ENCODE measurements at regions not wholly inside any gene's neighbourhood (a gene's known extent, or its start where the extent isn't known, plus 50 kb on each side); places are given as distances from the start of the nearest gene placed in this dataset.

DNA sequence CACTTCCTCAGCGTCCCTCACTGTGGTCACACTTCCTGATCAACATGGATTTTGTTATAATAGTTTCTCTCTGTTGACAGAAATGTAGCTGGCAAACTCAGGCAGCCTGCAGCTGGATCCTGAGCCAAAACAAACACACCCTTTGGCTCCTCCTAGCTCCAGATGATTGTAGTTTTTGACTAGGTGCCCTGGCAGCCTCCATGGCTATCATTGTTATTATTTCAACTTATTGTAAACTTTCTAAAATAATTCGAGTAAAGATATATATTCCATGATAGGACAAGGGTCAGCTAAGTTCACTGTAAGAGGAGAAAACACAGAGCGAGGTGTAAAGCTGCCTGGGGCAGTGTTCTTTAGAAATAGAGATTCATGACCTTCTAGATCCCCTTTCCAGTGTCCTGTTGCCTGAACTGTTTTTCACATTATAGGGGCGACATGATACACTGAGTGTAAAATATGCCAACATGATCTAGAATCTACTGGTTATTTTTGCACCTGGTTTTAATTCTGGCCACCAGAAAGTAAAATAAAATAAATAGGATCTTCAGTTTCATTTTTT lies 98.2 kb upstream of the HDGFL1 start (continued):
- TF ChIP-seq, protein P1, sequence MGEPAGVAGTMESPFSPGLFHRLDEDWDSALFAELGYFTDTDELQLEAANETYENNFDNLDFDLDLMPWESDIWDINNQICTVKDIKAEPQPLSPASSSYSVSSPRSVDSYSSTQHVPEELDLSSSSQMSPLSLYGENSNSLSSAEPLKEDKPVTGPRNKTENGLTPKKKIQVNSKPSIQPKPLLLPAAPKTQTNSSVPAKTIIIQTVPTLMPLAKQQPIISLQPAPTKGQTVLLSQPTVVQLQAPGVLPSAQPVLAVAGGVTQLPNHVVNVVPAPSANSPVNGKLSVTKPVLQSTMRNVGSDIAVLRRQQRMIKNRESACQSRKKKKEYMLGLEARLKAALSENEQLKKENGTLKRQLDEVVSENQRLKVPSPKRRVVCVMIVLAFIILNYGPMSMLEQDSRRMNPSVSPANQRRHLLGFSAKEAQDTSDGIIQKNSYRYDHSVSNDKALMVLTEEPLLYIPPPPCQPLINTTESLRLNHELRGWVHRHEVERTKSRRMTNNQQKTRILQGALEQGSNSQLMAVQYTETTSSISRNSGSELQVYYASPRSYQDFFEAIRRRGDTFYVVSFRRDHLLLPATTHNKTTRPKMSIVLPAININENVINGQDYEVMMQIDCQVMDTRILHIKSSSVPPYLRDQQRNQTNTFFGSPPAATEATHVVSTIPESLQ (CRISPR knock-in tag; IDR thresholded peaks at IDR 0.05): no peak
- TF ChIP-seq NFYB (CRISPR knock-in tag; conservative IDR thresholded peaks at IDR 0.05; ENCODE audit: low read depth) (no peak), ZNF263 (CRISPR knock-in tag; IDR thresholded peaks at IDR 0.05; ENCODE audit: low read depth) (no peak), SMAD3 (CRISPR knock-in tag; IDR thresholded peaks at IDR 0.05; ENCODE audit: borderline replicate concordance) (no peak), SOX15 (CRISPR knock-in tag; IDR thresholded peaks at IDR 0.05) (no peak), ELF4 (CRISPR knock-in tag; IDR thresholded peaks at IDR 0.05; ENCODE audit: low read depth) (no peak), FOXJ3 (CRISPR knock-in tag; IDR thresholded peaks at IDR 0.05; ENCODE audit: borderline replicate concordance) (no peak), MXD4 (CRISPR knock-in tag; IDR thresholded peaks at IDR 0.05; ENCODE audit: borderline replicate concordance) (no peak)
- TF ChIP-seq, protein P2, sequence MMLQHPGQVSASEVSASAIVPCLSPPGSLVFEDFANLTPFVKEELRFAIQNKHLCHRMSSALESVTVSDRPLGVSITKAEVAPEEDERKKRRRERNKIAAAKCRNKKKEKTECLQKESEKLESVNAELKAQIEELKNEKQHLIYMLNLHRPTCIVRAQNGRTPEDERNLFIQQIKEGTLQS (CRISPR knock-in tag; conservative IDR thresholded peaks at IDR 0.05): no peak
- TF ChIP-seq, protein P3, sequence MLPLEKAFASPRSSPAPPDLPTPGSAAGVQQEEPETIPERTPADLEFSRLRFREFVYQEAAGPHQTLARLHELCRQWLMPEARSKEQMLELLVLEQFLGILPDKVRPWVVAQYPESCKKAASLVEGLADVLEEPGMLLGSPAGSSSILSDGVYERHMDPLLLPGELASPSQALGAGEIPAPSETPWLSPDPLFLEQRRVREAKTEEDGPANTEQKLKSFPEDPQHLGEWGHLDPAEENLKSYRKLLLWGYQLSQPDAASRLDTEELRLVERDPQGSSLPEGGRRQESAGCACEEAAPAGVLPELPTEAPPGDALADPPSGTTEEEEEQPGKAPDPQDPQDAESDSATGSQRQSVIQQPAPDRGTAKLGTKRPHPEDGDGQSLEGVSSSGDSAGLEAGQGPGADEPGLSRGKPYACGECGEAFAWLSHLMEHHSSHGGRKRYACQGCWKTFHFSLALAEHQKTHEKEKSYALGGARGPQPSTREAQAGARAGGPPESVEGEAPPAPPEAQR (CRISPR knock-in tag; IDR thresholded peaks at IDR 0.05): no peak
- TF ChIP-seq, protein P4, sequence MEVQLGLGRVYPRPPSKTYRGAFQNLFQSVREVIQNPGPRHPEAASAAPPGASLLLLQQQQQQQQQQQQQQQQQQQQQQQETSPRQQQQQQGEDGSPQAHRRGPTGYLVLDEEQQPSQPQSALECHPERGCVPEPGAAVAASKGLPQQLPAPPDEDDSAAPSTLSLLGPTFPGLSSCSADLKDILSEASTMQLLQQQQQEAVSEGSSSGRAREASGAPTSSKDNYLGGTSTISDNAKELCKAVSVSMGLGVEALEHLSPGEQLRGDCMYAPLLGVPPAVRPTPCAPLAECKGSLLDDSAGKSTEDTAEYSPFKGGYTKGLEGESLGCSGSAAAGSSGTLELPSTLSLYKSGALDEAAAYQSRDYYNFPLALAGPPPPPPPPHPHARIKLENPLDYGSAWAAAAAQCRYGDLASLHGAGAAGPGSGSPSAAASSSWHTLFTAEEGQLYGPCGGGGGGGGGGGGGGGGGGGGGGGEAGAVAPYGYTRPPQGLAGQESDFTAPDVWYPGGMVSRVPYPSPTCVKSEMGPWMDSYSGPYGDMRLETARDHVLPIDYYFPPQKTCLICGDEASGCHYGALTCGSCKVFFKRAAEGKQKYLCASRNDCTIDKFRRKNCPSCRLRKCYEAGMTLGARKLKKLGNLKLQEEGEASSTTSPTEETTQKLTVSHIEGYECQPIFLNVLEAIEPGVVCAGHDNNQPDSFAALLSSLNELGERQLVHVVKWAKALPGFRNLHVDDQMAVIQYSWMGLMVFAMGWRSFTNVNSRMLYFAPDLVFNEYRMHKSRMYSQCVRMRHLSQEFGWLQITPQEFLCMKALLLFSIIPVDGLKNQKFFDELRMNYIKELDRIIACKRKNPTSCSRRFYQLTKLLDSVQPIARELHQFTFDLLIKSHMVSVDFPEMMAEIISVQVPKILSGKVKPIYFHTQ (CRISPR knock-in tag; IDR thresholded peaks at IDR 0.05): no peak
- TF ChIP-seq, protein P5, sequence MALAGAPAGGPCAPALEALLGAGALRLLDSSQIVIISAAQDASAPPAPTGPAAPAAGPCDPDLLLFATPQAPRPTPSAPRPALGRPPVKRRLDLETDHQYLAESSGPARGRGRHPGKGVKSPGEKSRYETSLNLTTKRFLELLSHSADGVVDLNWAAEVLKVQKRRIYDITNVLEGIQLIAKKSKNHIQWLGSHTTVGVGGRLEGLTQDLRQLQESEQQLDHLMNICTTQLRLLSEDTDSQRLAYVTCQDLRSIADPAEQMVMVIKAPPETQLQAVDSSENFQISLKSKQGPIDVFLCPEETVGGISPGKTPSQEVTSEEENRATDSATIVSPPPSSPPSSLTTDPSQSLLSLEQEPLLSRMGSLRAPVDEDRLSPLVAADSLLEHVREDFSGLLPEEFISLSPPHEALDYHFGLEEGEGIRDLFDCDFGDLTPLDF (CRISPR knock-in tag; IDR thresholded peaks at IDR 0.05): no peak

DNA sequence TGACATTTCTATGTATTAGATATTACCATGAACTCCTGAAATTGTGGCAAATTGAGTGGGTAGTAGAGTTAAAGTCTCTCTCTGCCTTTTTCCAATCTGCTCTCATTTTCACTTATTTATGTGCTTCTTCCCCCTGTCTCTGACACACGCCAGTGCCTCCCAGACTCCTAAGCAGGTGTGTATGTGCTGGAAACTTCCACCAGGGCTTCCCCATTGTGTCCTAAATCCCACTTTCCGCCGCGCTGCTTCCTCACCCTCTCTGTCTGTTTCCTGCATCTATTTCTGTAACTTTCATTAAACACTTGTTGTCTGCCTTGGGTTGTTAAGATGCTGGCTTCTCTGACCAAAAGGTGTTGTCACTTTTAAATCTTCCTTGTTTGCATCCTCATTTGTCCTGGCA lies 97.6 kb upstream of the HDGFL1 start:
- ATAC-seq: no peak
- ChIA-PET CTCF (no interaction called here), POLR2A (no interaction called here)
- Mint-ChIP-seq H3K4me1 (peaks cover 9% of the 10 kb centered on the region), H3K9me3 (peaks cover 20% of the 10 kb centered on the region), H3K36me3 (no peaks in the 10 kb centered on the region), H3K4me3 (no peak overlapping the region), H3K27ac (no peak overlapping the region), H3K27me3 (ENCODE audit: low read depth) (no peaks in the 10 kb centered on the region)
- DNase-seq (ENCODE audit: low spot score): no peak
- TF ChIP-seq CBFB (CRISPR knock-in tag; IDR thresholded peaks at IDR 0.05; ENCODE audit: low read depth) (no peak), ZNF416 (CRISPR knock-in tag; IDR thresholded peaks at IDR 0.05) (no peak), ETV6 (CRISPR knock-in tag; IDR thresholded peaks at IDR 0.05) (no peak), FOXJ3 (CRISPR knock-in tag; IDR thresholded peaks at IDR 0.05; ENCODE audit: borderline replicate concordance) (no peak), NR1H2 (CRISPR knock-in tag; IDR thresholded peaks at IDR 0.05) (no peak), ZNF396 (CRISPR knock-in tag; IDR thresholded peaks at IDR 0.05; ENCODE audit: borderline replicate concordance) (no peak)
- TF ChIP-seq, protein P6, sequence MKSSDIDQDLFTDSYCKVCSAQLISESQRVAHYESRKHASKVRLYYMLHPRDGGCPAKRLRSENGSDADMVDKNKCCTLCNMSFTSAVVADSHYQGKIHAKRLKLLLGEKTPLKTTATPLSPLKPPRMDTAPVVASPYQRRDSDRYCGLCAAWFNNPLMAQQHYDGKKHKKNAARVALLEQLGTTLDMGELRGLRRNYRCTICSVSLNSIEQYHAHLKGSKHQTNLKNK (CRISPR knock-in tag; IDR thresholded peaks at IDR 0.05): no peak
- TF ChIP-seq, protein P7, sequence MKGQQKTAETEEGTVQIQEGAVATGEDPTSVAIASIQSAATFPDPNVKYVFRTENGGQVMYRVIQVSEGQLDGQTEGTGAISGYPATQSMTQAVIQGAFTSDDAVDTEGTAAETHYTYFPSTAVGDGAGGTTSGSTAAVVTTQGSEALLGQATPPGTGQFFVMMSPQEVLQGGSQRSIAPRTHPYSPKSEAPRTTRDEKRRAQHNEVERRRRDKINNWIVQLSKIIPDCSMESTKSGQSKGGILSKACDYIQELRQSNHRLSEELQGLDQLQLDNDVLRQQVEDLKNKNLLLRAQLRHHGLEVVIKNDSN (CRISPR knock-in tag; IDR thresholded peaks at IDR 0.05): no peak
- TF ChIP-seq, protein P4 (CRISPR knock-in tag; IDR thresholded peaks at IDR 0.05): no peak
- TF ChIP-seq, protein P8, sequence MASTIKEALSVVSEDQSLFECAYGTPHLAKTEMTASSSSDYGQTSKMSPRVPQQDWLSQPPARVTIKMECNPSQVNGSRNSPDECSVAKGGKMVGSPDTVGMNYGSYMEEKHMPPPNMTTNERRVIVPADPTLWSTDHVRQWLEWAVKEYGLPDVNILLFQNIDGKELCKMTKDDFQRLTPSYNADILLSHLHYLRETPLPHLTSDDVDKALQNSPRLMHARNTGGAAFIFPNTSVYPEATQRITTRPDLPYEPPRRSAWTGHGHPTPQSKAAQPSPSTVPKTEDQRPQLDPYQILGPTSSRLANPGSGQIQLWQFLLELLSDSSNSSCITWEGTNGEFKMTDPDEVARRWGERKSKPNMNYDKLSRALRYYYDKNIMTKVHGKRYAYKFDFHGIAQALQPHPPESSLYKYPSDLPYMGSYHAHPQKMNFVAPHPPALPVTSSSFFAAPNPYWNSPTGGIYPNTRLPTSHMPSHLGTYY (CRISPR knock-in tag; IDR thresholded peaks at IDR 0.05): no peak
